GM18520 (cell line): ENCODE measurements at regions not wholly inside any gene's neighbourhood (a gene's known extent, or its start where the extent isn't known, plus 50 kb on each side); places are given as distances from the start of the nearest gene placed in this dataset.
"Not testable (repeated sequence)": the region's sequence is repeated elsewhere in the genome, so short reads cannot be mapped to it uniquely, and the experiment has no call there.

ENCODE experiments used
- ATAC-seq: cut with Tn5 transposase; IDR thresholded peaks from one replicate; pipeline ENCODE4 v1.9.1; 2021; ENCODE audit not compliant: unreplicated experiment

DNA sequence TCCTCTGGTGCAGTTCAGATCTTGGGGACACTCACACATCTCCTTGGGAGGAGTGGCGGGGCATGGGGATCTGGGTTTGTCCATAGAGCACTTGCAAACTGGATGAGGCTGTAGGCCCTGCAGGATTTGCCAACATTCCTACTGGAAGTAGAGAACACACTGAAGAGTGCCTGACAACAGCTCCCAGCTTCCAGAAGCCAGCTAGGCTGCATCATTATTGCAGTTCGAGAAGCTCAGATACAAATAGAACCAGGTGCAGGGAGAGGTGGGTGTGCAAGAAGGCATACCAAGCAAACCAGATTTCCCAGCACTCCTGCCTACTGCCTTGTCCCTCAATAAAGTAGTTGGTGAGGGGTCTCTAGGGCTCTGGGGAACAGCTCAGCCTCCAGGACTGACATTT lies 52.5 kb downstream of the RHOB start:
- no peak for ATAC-seq

DNA sequence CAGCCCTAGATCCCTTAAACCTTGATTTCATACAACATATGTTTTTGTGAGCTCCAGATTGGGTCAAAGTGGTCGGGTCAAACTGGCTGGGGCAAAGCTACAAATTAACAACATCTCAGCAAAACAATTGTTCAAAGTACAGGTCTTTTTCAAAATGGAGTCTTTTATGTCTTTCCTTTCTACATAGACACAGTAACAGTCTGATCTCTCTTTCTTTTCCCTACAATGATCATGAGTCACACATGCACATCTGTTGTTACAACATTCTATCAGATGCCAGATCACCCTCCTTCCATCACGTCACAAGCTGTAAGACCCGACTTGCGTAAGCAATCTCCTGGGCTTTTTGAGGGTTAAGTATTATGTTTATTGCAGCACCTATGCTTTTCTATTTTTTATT lies 55.1 kb downstream of the RHOB start:
- ATAC-seq: no peak

GRCh38 chr2:20502496-20502895 lies 55.6 kb downstream of the RHOB start:
- ATAC-seq: not testable (repeated sequence)

DNA sequence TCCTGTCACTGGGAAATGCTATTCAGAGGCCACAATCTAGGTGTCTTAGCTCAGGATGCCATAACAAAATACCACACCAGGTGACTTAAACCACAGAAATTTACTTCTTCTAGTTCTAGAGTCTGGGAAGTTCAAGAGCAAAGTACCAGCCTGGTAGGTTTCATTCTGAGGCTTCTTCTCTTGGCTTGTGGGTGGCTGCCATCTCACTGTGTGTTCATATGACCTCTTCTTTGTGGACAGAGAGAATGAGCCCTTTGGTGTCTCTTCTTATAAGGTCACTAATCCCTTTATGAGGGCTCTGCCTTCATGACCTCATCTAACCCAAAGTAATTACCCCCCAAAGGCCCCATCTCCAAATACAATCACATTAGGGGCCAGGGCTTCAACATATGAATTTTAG lies 57.3 kb downstream of the RHOB start:
- no peak for ATAC-seq

- no peak for ATAC-seq
These were observed 59.4 kb downstream of the RHOB start for GRCh38 chr2:20506201-20506685.

- peak; percentile 99 for ATAC-seq
These were observed 60.4 kb downstream of the RHOB start for GRCh38 chr2:20507166-20507692.

GRCh38 chr2:20507711-20508110 lies 60.8 kb downstream of the RHOB start:
- ATAC-seq: no peak

GRCh38 chr2:20509301-20509769 lies 62.5 kb downstream of the RHOB start:
- ATAC-seq: no peak

DNA sequence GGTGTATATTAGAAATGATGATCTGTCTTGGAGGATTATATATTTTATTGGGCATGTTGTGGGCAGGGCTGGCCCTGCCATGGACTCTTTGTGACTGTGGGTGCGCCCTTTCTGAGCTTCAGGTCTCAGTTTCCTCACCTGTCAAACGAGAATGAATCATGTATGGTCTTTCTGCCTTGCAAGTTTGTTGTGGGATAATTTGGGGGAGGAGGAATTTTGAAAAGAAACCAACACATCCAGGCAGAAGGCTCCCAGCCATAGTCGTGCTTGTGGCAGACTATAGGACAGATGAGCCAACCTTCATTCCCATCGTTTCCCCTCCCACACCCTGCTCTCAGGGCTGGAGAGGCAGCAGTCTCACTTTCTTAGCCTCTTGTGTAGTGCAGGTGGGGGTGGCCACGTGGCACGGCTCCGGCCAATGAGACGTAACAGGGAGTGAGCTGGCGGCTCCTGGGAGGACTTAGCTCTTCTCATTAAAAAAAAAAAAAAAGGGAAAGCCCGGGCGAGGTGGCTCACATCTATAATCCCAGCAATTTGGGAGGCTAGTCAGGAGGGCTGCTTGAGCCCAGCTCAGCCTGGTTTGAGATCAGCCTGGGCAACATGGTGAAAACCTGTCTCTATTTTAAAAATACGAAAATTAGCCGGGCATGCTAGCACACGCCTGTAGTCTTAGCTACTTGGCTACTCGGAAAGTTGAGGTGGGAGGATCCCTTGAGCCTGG lies 63.1 kb downstream of the RHOB start:
- no peak for ATAC-seq

DNA sequence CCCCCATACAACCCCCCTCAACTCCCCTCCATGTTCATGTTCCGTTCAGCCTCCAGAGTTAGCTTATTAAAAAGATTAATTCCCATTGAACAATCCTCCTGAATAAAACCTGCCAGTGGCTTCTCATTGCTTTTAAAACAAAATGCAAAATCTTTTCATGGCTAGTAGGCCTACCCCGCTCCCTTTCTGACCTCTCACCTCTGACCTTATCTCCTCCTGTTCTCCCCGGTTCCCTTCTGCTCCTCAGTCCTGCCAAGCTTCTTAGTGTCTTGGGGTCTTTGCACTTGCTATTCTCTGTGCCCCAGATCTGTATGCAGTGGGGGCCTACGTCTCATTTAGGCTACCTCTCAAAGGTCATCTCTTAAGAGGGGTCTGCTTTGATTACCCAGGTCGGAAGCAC lies 64.3 kb downstream of the RHOB start:
- no peak for ATAC-seq

- no peak for ATAC-seq
These were observed 65.3 kb downstream of the RHOB start for GRCh38 chr2:20512061-20512605.

DNA sequence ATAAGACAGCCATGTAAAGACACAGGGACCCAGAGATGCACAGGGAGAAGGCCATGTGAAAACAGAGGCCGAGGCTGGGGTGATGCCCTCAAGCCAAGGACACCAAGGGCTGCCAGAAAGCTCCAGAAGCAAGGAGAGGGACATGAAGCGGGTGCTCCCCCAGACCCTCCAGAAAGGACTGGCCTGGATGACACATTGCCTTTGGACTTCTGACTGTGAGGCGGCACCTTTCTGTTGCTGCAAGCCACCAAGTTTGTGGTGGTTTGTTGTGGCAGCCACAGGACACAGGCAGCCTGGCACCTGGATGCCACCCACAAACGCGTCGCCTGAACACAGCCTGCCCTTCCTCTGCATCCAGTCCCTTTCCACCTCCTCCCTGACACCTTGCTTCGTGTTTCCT lies 67.1 kb downstream of the RHOB start:
- no peak for ATAC-seq

- no peak for ATAC-seq
These were observed 67.9 kb downstream of the RHOB start for GRCh38 chr2:20514596-20515269.

DNA sequence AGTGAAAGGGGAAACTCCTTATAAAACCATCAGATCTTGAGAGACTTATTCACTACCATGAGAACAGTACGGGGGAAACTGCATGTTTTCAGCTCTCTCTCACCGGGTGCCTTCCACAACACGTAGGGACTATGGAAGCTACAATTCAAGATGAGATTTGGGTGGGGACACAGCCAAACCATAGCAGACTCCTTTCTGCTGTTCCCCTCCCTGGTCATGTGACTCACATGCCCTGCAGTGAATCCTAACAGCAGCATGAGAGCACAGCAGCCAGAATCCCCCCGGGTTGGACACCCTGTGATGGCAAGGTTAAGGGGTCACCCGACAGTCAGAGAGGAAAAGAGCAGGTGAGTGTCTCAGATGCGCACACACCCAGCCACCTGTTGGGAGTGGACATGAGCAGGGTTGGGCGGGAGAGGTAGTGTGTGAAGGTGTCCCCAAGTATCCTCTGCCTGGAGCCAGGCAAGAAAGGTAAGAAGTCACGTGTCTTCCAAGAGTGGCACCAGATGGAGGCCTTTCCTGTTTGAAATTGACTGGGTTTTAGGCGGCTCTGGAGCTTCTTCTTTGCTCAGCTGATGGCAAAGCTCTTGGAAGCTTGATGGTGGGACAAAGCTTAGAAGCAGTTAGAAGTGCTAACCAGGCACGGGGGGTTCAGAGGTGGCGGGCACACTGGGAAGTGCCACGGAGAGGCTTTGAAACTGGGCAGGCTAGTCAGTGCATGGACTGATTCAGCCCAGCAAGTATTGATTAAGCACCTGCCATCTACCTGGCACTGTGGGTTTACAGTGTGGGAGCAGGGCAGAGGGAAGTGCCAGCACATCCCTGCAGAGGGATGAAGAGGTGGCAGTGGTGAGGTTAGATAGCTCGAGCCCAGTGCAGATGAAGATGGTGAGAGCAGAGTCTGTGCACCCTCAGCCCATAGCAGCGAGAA lies 68.7 kb downstream of the RHOB start:
- no peak for ATAC-seq

DNA sequence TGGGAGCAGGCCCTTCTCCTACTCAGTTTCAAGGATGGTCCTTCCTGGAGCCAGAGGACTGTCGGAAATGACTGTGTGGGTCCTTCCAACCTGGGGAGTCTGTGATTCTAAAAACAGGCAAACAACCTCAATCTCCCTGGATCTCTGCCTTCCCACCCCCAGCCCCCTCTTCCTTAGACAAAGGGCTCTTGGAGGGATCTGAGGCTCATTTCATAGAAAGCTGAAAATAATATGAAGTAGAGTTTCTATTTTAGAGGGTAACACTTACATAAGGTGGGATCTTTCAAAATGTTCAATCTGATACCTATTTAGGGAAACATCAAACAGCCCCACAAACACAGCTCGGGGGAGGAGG lies 69.4 kb downstream of the RHOB start:
- no peak for ATAC-seq

- peak; percentile 79 for ATAC-seq
These were observed 69.9 kb downstream of the RHOB start for GRCh38 chr2:20516646-20517341.

DNA sequence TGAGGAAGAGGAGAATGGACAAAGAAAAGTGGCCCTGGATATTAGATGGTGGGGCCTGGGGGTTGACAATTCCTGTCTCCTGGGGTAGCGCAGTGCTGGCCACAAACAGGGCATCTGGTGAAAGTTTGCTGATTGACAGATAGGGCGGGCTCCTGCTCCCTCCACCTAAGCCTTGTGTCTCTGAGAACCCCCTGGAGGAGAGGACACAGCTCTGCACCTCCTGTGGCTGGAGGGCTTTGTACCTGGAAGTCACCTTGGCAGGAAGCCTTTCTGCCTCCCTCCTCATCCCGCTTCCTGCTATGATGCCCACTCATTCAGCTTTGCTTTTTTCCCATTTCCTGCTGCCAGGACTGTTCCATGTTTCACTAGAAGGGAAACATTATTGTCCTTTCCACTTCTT lies 72.4 kb downstream of the RHOB start:
- no peak for ATAC-seq

GRCh38 chr2:20520128-20520527 lies 73.3 kb downstream of the RHOB start:
- no peak for ATAC-seq

DNA sequence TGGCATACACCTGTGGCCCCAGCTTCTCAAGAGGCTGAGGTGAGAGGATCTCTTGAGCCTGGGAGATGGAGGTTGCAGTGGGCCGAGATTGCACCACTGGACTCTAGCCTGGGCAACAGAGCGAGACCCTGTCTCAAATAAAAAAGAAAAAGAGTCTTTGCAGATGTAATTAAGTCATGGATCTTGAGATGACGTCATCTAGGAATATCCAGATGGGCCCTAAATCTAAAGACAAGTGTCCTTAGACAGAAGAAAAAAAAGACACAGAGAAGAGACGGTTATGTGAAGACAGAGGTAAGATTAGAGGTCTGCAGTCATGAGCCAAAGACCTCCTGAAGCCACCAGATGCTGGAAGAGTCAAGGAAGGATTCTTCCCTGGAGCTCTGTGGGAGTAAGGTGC lies 74.3 kb downstream of the RHOB start:
- no peak for ATAC-seq

DNA sequence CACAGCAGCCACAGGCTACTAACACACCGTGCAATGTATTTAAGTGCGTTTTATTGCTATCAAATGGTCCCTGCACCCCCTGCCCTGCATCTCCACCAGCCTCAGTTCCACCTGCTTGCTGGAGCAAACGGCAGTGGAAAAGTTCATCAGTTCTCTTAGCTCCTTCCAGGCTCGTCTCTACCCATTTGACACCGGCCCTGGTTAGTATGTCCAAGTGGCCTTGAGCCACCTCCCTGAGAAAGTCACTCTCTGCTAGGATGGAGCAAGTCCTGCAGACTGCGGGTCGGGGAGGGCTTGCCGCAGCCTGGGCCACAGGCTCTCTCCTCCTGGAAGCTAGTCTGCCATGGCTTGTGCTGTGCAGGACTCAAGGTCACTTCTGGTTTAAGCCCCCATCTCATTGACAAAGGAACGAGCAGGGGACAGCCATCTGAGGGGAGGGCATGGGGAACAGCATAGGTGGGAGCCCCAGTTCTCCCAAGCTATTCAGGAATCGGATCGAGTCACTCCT lies 74.9 kb downstream of the RHOB start:
- no peak for ATAC-seq
